ENCODE measurements at regions not wholly inside any gene's neighbourhood (a gene's known extent, or its start where the extent isn't known, plus 50 kb on each side); places are given as distances from the start of the nearest gene placed in this dataset.
A peak's percentile ranks its signal among the peaks of the same experiment; 100 is the strongest.

GRCh38 chr7:131109011-131109758, 218.5 kb upstream of the MKLN1 start:
- DNase-seq (ENCODE audit: low read depth) = no peak

GRCh38 chr7:131109759-131110296, 217.8 kb upstream of the MKLN1 start:
- DNase-seq (ENCODE audit: low read depth) = peak; percentile 58

- DNase-seq (ENCODE audit: low read depth) = no peak
Measured at GRCh38 chr7:131110297-131111080, 217.2 kb upstream of the MKLN1 start.

GRCh38 chr7:131111081-131111576, 216.5 kb upstream of the MKLN1 start:
- DNase-seq (ENCODE audit: low read depth) = no peak

GRCh38 chr7:131111792-131112191, 215.9 kb upstream of the MKLN1 start:
- DNase-seq (ENCODE audit: low read depth) = no peak

- no peak for DNase-seq (ENCODE audit: low read depth)
Measured at GRCh38 chr7:131112431-131112830, 215.2 kb upstream of the MKLN1 start.

- no peak for DNase-seq (ENCODE audit: low read depth)
Measured at GRCh38 chr7:131115340-131115739, 212.3 kb upstream of the MKLN1 start.

- DNase-seq (ENCODE audit: low read depth) = no peak
Measured at GRCh38 chr7:131117439-131117838, 210.2 kb upstream of the MKLN1 start.

GRCh38 chr7:131119381-131119780, 208.3 kb upstream of the MKLN1 start:
- DNase-seq (ENCODE audit: low read depth) = no peak

GRCh38 chr7:131122394-131122793, 205.3 kb upstream of the MKLN1 start:
- no peak for DNase-seq (ENCODE audit: low read depth)

GRCh38 chr7:131124001-131124629, 203.6 kb upstream of the MKLN1 start:
- DNase-seq (ENCODE audit: low read depth) = no peak

GRCh38 chr7:131124867-131125266, 202.8 kb upstream of the MKLN1 start:
- DNase-seq (ENCODE audit: low read depth) = no peak

GRCh38 chr7:131130324-131130723, 197.4 kb upstream of the MKLN1 start:
- no peak for DNase-seq (ENCODE audit: low read depth)

GRCh38 chr7:131131012-131131745, 196.5 kb upstream of the MKLN1 start:
- no peak for DNase-seq (ENCODE audit: low read depth)

GRCh38 chr7:131131746-131132431, 195.8 kb upstream of the MKLN1 start:
- no peak for DNase-seq (ENCODE audit: low read depth)

GRCh38 chr7:131139462-131139861, 188.2 kb upstream of the MKLN1 start:
- no peak for DNase-seq (ENCODE audit: low read depth)

GRCh38 chr7:131141443-131141967, 186.2 kb upstream of the MKLN1 start:
- no peak for DNase-seq (ENCODE audit: low read depth)

- DNase-seq (ENCODE audit: low read depth) = no peak
Measured at GRCh38 chr7:131143869-131144268, 183.8 kb upstream of the MKLN1 start.

- DNase-seq (ENCODE audit: low read depth) = no peak
Measured at GRCh38 chr7:131145026-131145425, 182.7 kb upstream of the MKLN1 start.

- DNase-seq (ENCODE audit: low read depth) = no peak
Measured at GRCh38 chr7:131145770-131146169, 181.9 kb upstream of the MKLN1 start.

GRCh38 chr7:131147604-131148003, 180.1 kb upstream of the MKLN1 start:
- no peak for DNase-seq (ENCODE audit: low read depth)

All from stimulated activated CD8-positive, alpha-beta memory T cell treated with anti-CD3 and anti-CD28 coated beads, Interleukin-7, amount 100 ng/mL, for 24 hours (primary cell).